Rectal smooth muscle tissue (tissue), 1 donor: ENCODE measurements at regions not wholly inside any gene's neighbourhood (a gene's known extent, or its start where the extent isn't known, plus 50 kb on each side); places are given as distances from the start of the nearest gene placed in this dataset.
A peak's percentile ranks its signal among the peaks of the same experiment; 100 is the strongest.

Source experiments
- H3K27ac ChIP-seq: one replicate; pipeline ENCODE4 v1.7.0; 2013; ENCODE audit warnings: low read depth, low read length, inconsistent platforms
- H3K27me3 ChIP-seq: one replicate; pipeline ENCODE4 v1.7.0; 2013; ENCODE audit warnings: low read length; ENCODE audit not compliant: control insufficient read depth, insufficient read depth
- H3K36me3 ChIP-seq: one replicate; pipeline ENCODE4 v1.7.0; 2013; ENCODE audit warnings: low read length; ENCODE audit not compliant: control insufficient read depth, insufficient read depth
- H3K4me1 ChIP-seq: one replicate; pipeline ENCODE4 v1.7.0; 2013; ENCODE audit warnings: low read length; ENCODE audit not compliant: control insufficient read depth, insufficient read depth
- H3K4me3 ChIP-seq: one replicate; pipeline ENCODE4 v1.7.0; 2013; ENCODE audit warnings: low read length
- H3K9ac ChIP-seq: one replicate; pipeline ENCODE4 v1.7.0; 2013; ENCODE audit warnings: low read length

GRCh38 chr11:19646308-19646707 is 66.3 kb upstream of the NAV2 start:
- no peaks in the 10 kb centered on the region for H3K36me3 ChIP-seq
- peaks cover 13% of the 10 kb centered on the region for H3K4me1 ChIP-seq
- no peak overlapping the region for H3K9ac ChIP-seq
- no peak overlapping the region for H3K4me3 ChIP-seq
- H3K27me3 ChIP-seq = no peaks in the 10 kb centered on the region
- no peak overlapping the region for H3K27ac ChIP-seq

- no peak overlapping the region for H3K4me3 ChIP-seq
- H3K36me3 ChIP-seq = no peaks in the 10 kb centered on the region
- peaks cover 13% of the 10 kb centered on the region for H3K4me1 ChIP-seq
- no peak overlapping the region for H3K27ac ChIP-seq
- H3K9ac ChIP-seq = no peak overlapping the region
- H3K27me3 ChIP-seq = no peaks in the 10 kb centered on the region
These were observed 68.3 kb upstream of the NAV2 start for GRCh38 chr11:19644316-19644715.

- H3K4me3 ChIP-seq = no peak overlapping the region
- no peaks in the 10 kb centered on the region for H3K27me3 ChIP-seq
- H3K27ac ChIP-seq = peak overlapping the region; percentile 27
- H3K36me3 ChIP-seq = no peaks in the 10 kb centered on the region
- H3K4me1 ChIP-seq = peaks cover 13% of the 10 kb centered on the region
- H3K9ac ChIP-seq = no peak overlapping the region
These were observed 70.2 kb upstream of the NAV2 start for GRCh38 chr11:19642185-19643158.

GRCh38 chr11:19639603-19640105 is 73.0 kb upstream of the NAV2 start:
- Histone ChIP-seq H3K4me1 (peaks cover 9% of the 10 kb centered on the region), H3K4me3 (no peak overlapping the region), H3K27ac (no peak overlapping the region), H3K9ac (no peak overlapping the region), H3K36me3 (no peaks in the 10 kb centered on the region), H3K27me3 (no peaks in the 10 kb centered on the region)

GRCh38 chr11:19635332-19635731 is 77.3 kb upstream of the NAV2 start:
- Histone ChIP-seq H3K27ac (no peak overlapping the region), H3K27me3 (no peaks in the 10 kb centered on the region), H3K4me3 (no peak overlapping the region), H3K9ac (no peak overlapping the region), H3K4me1 (peaks cover 7% of the 10 kb centered on the region), H3K36me3 (no peaks in the 10 kb centered on the region)

- H3K36me3 ChIP-seq = no peaks in the 10 kb centered on the region
- H3K27me3 ChIP-seq = no peaks in the 10 kb centered on the region
- H3K4me3 ChIP-seq = no peak overlapping the region
- peaks cover 7% of the 10 kb centered on the region for H3K4me1 ChIP-seq
- no peak overlapping the region for H3K9ac ChIP-seq
- peak overlapping the region; percentile 70 for H3K27ac ChIP-seq
These were observed 79.4 kb upstream of the NAV2 start for GRCh38 chr11:19633276-19633675.

GRCh38 chr11:19632499-19632834 is 80.2 kb upstream of the NAV2 start:
- Histone ChIP-seq H3K27ac (peak overlapping the region; percentile 70), H3K9ac (no peak overlapping the region), H3K27me3 (no peaks in the 10 kb centered on the region), H3K36me3 (no peaks in the 10 kb centered on the region), H3K4me1 (peaks cover 11% of the 10 kb centered on the region), H3K4me3 (no peak overlapping the region)

GRCh38 chr11:19631712-19632498 is 80.7 kb upstream of the NAV2 start:
- Histone ChIP-seq H3K4me1 (peaks cover 11% of the 10 kb centered on the region), H3K9ac (no peak overlapping the region), H3K27ac (no peak overlapping the region)

GRCh38 chr11:19628018-19628417 is 84.6 kb upstream of the NAV2 start:
- H3K4me1 ChIP-seq = peaks cover 5% of the 10 kb centered on the region
- no peak overlapping the region for H3K9ac ChIP-seq
- no peaks in the 10 kb centered on the region for H3K36me3 ChIP-seq
- H3K4me3 ChIP-seq = no peak overlapping the region
- H3K27me3 ChIP-seq = no peaks in the 10 kb centered on the region
- peak overlapping the region; percentile 50 for H3K27ac ChIP-seq

More at GRCh38 chr11:19631712-19632498, 80.7 kb upstream of the NAV2 start:
- no peaks in the 10 kb centered on the region for H3K36me3 ChIP-seq
- H3K4me3 ChIP-seq = no peak overlapping the region
- no peaks in the 10 kb centered on the region for H3K27me3 ChIP-seq

- H3K36me3 ChIP-seq = no peaks in the 10 kb centered on the region
- no peak overlapping the region for H3K27ac ChIP-seq
- H3K27me3 ChIP-seq = no peaks in the 10 kb centered on the region
- no peak overlapping the region for H3K9ac ChIP-seq
- H3K4me3 ChIP-seq = no peak overlapping the region
- H3K4me1 ChIP-seq = peaks cover 4% of the 10 kb centered on the region
These were observed 85.1 kb upstream of the NAV2 start for GRCh38 chr11:19627566-19627965.

- H3K4me3 ChIP-seq = no peak overlapping the region
- no peaks in the 10 kb centered on the region for H3K27me3 ChIP-seq
These were observed 87.2 kb upstream of the NAV2 start for GRCh38 chr11:19625438-19625837.

GRCh38 chr11:19617696-19618523 is 94.7 kb upstream of the NAV2 start:
- no peaks in the 10 kb centered on the region for H3K36me3 ChIP-seq
- peaks cover 12% of the 10 kb centered on the region for H3K4me1 ChIP-seq
- no peak overlapping the region for H3K4me3 ChIP-seq
- H3K27ac ChIP-seq = no peak overlapping the region
- H3K27me3 ChIP-seq = no peaks in the 10 kb centered on the region
- no peak overlapping the region for H3K9ac ChIP-seq

More at GRCh38 chr11:19625438-19625837, 87.2 kb upstream of the NAV2 start:
- H3K4me1 ChIP-seq = peaks cover 4% of the 10 kb centered on the region
- H3K36me3 ChIP-seq = no peaks in the 10 kb centered on the region
- H3K9ac ChIP-seq = no peak overlapping the region
- no peak overlapping the region for H3K27ac ChIP-seq
